Left lung (tissue), 4 donors: ENCODE measurements at regions not wholly inside any gene's neighbourhood (a gene's known extent, or its start where the extent isn't known, plus 50 kb on each side); places are given as distances from the start of the nearest gene placed in this dataset.
A peak's percentile ranks its signal among the peaks of the same experiment; 100 is the strongest.
"Not testable (repeated sequence)": the region's sequence is repeated elsewhere in the genome, so short reads cannot be mapped to it uniquely, and the experiment has no call there.

ENCODE experiments used
- ATAC-seq: fragments of 200-7000 bp; cut with Tn5 transposase; one replicate; pipeline ENCODE4 v1.9.1; 2020; ENCODE audit warnings: moderate library complexity
- DNase-seq, 4 donors: peaks; one replicate each; pipeline ENCODE4 v3.0.0-alpha.2; 2013 to 2020
- H3K27ac ChIP-seq, 2 donors: fragments of 200-600 bp; sonication (generic) in 1 of 2; one replicate each; pipeline versions ENCODE4 v1.5.0 to v1.8.0; 2020 to 2021
- H3K27me3 ChIP-seq, 2 donors: fragments of 200-600 bp; sonication (generic) in 1 of 2; one replicate each; pipeline versions ENCODE4 v1.5.0 to v1.8.0; 2020 to 2021
- H3K36me3 ChIP-seq, 2 donors: fragments of 200-600 bp; sonication (generic) in 1 of 2; one replicate each; pipeline versions ENCODE4 v1.5.0 to v1.8.0; 2020 to 2021
- H3K4me1 ChIP-seq, 2 donors: fragments of 200-600 bp; one replicate each; pipeline ENCODE4 v1.8.0; 2021
- H3K4me3 ChIP-seq, 2 donors: fragments of 200-600 bp; sonication (generic) in 1 of 2; one replicate each; pipeline versions ENCODE4 v1.5.0 to v1.8.0; 2020 to 2021; ENCODE audit warnings: mild to moderate bottlenecking in 1 of 2
- H3K9me3 ChIP-seq, 2 donors: fragments of 200-600 bp; sonication (generic) in 1 of 2; one replicate each; pipeline versions ENCODE4 v1.5.0 to v1.8.0; 2020 to 2021
- intact Hi-C, 2 donors: fragments of 100-400 bp; cut with DNase I; formaldehyde crosslinking; loops; one replicate each; pipeline versions ENCODE4 v1.11.2 to v1.14.2; 2022
- TF ChIP-seq, protein P1 (sequence below), 2 donors: fragments of 200-600 bp; sonication (generic) in 1 of 2; IDR thresholded peaks; one replicate each; pipeline versions ENCODE4 v1.5.0 to v1.8.0; 2021; ENCODE audit warnings: antibody characterized with exemption in 2 of 2
- donor health status: DM: no; HTN: yes; CAD: no.
- donor health status: DM: no; HTN: no; CAD: no.

DNA sequence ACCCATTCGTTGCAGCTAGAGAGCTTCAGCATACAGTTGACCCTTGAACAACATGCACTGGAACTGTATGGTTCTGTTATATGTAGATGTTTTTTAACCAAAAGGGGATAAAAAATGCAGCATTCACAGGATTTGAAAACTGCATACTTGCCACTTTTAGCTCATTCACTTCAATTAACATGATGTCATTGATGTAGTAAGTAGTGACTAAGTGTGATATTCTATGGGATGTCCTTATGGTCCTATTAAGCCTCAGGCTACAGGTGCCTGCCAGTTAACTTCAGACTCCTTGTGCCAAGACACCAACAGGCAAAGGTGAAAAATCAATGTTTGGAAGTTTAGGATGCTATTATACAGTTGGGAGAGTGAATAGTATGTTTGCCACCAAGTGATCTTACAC lies 553.6 kb upstream of the NECTIN3 start:
- Histone ChIP-seq H3K4me1 (no peaks in the 10 kb centered on the region), H3K27ac (no peak overlapping the region), H3K36me3 (no peaks in the 10 kb centered on the region), H3K9me3 (peaks cover 0 to 5% of the 10 kb centered on the region in 2 donors), H3K4me3 (no peak overlapping the region), H3K27me3 (no peaks in the 10 kb centered on the region)
- TF ChIP-seq, protein P1, sequence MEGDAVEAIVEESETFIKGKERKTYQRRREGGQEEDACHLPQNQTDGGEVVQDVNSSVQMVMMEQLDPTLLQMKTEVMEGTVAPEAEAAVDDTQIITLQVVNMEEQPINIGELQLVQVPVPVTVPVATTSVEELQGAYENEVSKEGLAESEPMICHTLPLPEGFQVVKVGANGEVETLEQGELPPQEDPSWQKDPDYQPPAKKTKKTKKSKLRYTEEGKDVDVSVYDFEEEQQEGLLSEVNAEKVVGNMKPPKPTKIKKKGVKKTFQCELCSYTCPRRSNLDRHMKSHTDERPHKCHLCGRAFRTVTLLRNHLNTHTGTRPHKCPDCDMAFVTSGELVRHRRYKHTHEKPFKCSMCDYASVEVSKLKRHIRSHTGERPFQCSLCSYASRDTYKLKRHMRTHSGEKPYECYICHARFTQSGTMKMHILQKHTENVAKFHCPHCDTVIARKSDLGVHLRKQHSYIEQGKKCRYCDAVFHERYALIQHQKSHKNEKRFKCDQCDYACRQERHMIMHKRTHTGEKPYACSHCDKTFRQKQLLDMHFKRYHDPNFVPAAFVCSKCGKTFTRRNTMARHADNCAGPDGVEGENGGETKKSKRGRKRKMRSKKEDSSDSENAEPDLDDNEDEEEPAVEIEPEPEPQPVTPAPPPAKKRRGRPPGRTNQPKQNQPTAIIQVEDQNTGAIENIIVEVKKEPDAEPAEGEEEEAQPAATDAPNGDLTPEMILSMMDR (IDR thresholded peaks at IDR 0.05): no peak
- no peak for ATAC-seq
- DNase-seq: no peak
- intact Hi-C loops: no loop called here

DNA sequence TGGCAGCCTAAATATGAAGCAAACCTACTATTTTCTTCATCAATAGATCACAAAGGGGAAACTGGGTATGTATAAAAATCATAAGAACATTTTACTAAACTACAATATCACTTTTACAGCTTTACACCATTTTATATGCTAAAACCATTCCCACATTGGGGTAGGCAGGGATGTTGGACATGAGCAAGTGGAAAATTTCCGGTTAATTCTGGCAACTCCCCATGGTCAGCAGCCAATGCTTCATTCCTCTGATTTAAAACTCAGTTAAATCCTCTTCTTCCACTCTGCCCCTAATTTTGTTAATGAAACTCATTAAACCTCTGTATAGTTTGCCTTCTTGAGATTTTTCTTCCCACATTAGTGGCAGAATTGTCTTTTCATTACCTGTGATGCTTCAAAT lies 552.5 kb upstream of the NECTIN3 start:
- no peak overlapping the region for H3K27ac ChIP-seq
- no peak overlapping the region for H3K4me3 ChIP-seq
- no peaks in the 10 kb centered on the region for H3K36me3 ChIP-seq
- H3K27me3 ChIP-seq: no peaks in the 10 kb centered on the region
- H3K9me3 ChIP-seq: peaks cover 0 to 5% of the 10 kb centered on the region in 2 donors
- no peak for ATAC-seq
- intact Hi-C loops: no loop called here
- TF ChIP-seq, protein P1 (IDR thresholded peaks at IDR 0.05): no peak
- no peak for DNase-seq
- no peaks in the 10 kb centered on the region for H3K4me1 ChIP-seq

- intact Hi-C loops: no loop called here
- no peak for DNase-seq
- Histone ChIP-seq H3K36me3 (no peaks in the 10 kb centered on the region), H3K4me3 (no peak overlapping the region), H3K4me1 (no peaks in the 10 kb centered on the region), H3K9me3 (peaks cover 0 to 9% of the 10 kb centered on the region in 2 donors), H3K27me3 (no peaks in the 10 kb centered on the region), H3K27ac (no peak overlapping the region)
- TF ChIP-seq, protein P1 (IDR thresholded peaks at IDR 0.05): no peak
- no peak for ATAC-seq
Observed at GRCh38 chr3:110521019-110521418, 550.6 kb upstream of the NECTIN3 start.

DNA sequence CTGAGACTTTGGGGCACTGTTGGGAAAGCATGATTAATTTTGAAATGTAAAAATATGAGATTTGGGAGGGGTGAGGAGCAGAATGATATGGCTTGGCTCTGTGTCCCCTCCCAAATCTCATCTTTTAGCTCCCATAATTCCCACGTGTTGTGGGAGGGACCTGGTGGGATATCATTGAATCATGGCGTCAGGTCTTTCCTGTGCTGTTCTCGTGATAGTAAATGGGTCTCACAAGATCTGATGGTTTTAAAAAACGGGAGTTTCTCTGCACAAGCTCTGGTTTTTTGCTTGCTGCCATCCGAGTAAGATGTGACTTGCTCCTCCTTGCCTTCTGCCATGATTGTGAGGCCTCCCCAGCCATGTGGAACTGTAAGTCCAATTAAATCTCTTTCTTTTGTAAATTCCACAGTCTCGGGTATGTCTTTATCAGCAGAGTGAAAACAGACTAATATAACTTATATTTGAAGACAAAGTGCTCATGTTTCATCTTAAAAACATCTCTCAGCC lies 546.0 kb upstream of the NECTIN3 start:
- H3K36me3 ChIP-seq, ATAC-seq, H3K4me1 ChIP-seq, H3K9me3 ChIP-seq, H3K27ac ChIP-seq, H3K27me3 ChIP-seq, H3K4me3 ChIP-seq, intact Hi-C loops, DNase-seq: not testable (repeated sequence)

DNA sequence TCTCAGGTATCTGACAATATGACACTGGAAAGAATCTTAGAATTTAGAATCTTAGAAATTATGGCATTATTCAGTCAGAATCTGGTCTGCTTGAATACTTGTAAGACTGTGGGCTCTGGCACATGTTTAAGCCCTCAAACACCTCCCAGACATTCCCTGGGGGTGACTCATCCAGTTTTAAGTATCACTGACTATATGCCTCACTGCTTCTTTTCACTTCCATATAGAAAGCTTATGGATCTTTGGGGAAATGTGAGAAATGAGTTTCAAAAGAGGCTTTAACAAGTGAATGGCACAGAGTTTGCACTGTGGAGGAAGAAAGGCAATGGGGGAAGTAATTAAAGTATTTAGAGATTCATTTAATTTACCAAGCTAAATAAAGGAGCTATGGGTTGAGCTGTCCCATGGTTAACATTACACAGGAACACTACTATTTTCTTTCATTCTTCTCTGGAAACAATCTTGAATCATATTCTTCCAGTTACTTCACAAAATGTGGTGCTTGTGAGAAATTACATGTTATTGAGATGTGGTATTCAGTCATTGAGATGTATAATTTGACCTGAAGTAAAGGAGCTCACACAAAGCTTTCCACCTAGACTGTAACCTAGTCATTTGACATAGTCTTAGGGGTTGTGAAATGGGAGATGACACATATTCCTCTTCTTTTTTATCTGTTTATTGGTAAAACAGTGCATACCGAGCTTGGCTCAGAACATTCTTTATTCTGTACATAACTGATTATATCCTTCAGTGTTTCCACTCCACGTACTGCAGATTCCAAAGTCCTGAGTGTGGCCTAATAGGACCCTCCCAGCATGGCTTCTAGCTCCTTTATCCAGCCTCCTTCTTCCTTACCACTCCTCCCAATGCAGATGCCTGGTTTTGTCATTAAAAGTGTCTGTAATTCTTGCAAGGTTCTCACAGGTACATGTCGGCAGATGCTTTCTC lies 544.6 kb upstream of the NECTIN3 start:
- H3K27ac ChIP-seq: peak overlapping the region in 1 of 2 donors; percentile 33
- H3K9me3 ChIP-seq: peaks cover 0 to 7% of the 10 kb centered on the region in 2 donors
- peak; percentile 84 for ATAC-seq
- H3K36me3 ChIP-seq: no peaks in the 10 kb centered on the region
- H3K4me1 ChIP-seq: no peaks in the 10 kb centered on the region
- H3K4me3 ChIP-seq: no peak overlapping the region
- TF ChIP-seq, protein P1 (IDR thresholded peaks at IDR 0.05): no peak
- DNase-seq: no peak
- H3K27me3 ChIP-seq: no peaks in the 10 kb centered on the region
- intact Hi-C loops: no loop called here
